ENCODE measurements at regions not wholly inside any gene's neighbourhood (a gene's known extent, or its start where the extent isn't known, plus 50 kb on each side); places are given as distances from the start of the nearest gene placed in this dataset.

- no peak overlapping the region for H2AK9ac ChIP-seq (replicated peaks; ENCODE audit: low read depth, low read length, poor library complexity)
- BruUV-seq (replicated peaks): no TSS peak
- no CpG with 5 or more reads among the region's 1 CpG for WGBS, 2 experiments (ENCODE audit: extremely low coverage in 2 of 2, insufficient read length in 1 of 2)
- intact Hi-C loops (cut with micrococcal nuclease) (no loop called here), in situ Hi-C loops (cut with MboI; ENCODE audit: low sequenced_read_pairs) (no loop called here), dilution Hi-C loops (cut with HindIII; ENCODE audit: low sequenced_read_pairs, unreplicated experiment) (no loop called here)
- H3K27ac ChIP-seq (ENCODE audit: insufficient read depth, low read length): no peak overlapping the region
- H3K9me3 ChIP-seq (ENCODE audit: control insufficient read depth, insufficient read depth, low read length): no peaks in the 10 kb centered on the region
- no peak overlapping the region for H3K4me2 ChIP-seq (ENCODE audit: low read depth, low read length)
- H2BK15ac ChIP-seq (ENCODE audit: low read depth, low read length): no peak overlapping the region
- H3K9me1 ChIP-seq (ENCODE audit: insufficient read depth, low read length): no peaks in the 10 kb centered on the region; the same call in 1 of the 2 replicates
- no peak overlapping the region for H2BK120ac ChIP-seq (ENCODE audit: low read depth, low read length)
- TF ChIP-seq MXI1 (IDR thresholded peaks at IDR 0.05; ENCODE audit: borderline replicate concordance, low read depth, low read length) (no peak), NFE2L2 (IDR thresholded peaks at IDR 0.05; ENCODE audit: low read depth, low read length) (no peak), POLR2A (IDR thresholded peaks at IDR 0.05; ENCODE audit: low read depth, low read length) (no peak), RFX5 (IDR thresholded peaks at IDR 0.05; ENCODE audit: low read depth, low read length) (no peak), MAFK (IDR thresholded peaks at IDR 0.05; ENCODE audit: low read depth, low read length) (no peak), CHD1 (IDR thresholded peaks at IDR 0.05; ENCODE audit: low read depth, low read length) (no peak), SMC3 (IDR thresholded peaks at IDR 0.05; ENCODE audit: low read depth, low read length) (no peak), FOS (IDR thresholded peaks at IDR 0.05; ENCODE audit: low read depth, low read length) (no peak), MAZ (IDR thresholded peaks at IDR 0.05; ENCODE audit: borderline replicate concordance, low read depth, low read length) (no peak), RCOR1 (IDR thresholded peaks at IDR 0.05; ENCODE audit: insufficient replicate concordance, low read length) (no peak), BHLHE40 (IDR thresholded peaks at IDR 0.05; ENCODE audit: low read depth, low read length) (no peak), CEBPB (IDR thresholded peaks at IDR 0.05; ENCODE audit: low read depth, low read length) (no peak), RAD21 (IDR thresholded peaks at IDR 0.05; ENCODE audit: low read length) (no peak), CTCF (conservative IDR thresholded peaks at IDR 0.05; ENCODE audit: low read depth, low read length) (no peak)
- TF ChIP-seq, protein P1, sequence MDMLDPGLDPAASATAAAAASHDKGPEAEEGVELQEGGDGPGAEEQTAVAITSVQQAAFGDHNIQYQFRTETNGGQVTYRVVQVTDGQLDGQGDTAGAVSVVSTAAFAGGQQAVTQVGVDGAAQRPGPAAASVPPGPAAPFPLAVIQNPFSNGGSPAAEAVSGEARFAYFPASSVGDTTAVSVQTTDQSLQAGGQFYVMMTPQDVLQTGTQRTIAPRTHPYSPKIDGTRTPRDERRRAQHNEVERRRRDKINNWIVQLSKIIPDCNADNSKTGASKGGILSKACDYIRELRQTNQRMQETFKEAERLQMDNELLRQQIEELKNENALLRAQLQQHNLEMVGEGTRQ (IDR thresholded peaks at IDR 0.05; ENCODE audit: low read depth, low read length): no peak
- TF ChIP-seq, protein P2, sequence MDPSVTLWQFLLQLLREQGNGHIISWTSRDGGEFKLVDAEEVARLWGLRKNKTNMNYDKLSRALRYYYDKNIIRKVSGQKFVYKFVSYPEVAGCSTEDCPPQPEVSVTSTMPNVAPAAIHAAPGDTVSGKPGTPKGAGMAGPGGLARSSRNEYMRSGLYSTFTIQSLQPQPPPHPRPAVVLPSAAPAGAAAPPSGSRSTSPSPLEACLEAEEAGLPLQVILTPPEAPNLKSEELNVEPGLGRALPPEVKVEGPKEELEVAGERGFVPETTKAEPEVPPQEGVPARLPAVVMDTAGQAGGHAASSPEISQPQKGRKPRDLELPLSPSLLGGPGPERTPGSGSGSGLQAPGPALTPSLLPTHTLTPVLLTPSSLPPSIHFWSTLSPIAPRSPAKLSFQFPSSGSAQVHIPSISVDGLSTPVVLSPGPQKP (IDR thresholded peaks at IDR 0.05; ENCODE audit: borderline replicate concordance, low read depth, low read length): no peak
- H4K91ac ChIP-seq (ENCODE audit: insufficient read depth, low read depth, low read length): no peak overlapping the region
- peaks cover 4% of the 10 kb centered on the region for H3K4me1 ChIP-seq (ENCODE audit: control insufficient read depth, insufficient read depth, low read length)
- no peak overlapping the region for H2BK5ac ChIP-seq (ENCODE audit: low read depth, low read length, poor library complexity, severe bottlenecking)
- no peaks in the 10 kb centered on the region; the same call in 1 of the 2 replicates for H3K36me3 ChIP-seq (ENCODE audit: control insufficient read depth, insufficient read depth, low read length)
- no peak overlapping the region for H2AFZ ChIP-seq (replicated peaks; ENCODE audit: low read length, poor library complexity)
- H2AK5ac ChIP-seq (ENCODE audit: low read depth, low read length): no peak overlapping the region
- CTCF ChIA-PET: no interaction called here
- POLR2A ChIA-PET (ENCODE audit: unreplicated experiment): no interaction called here
- H3K79me1 ChIP-seq (ENCODE audit: low read depth in 1 of 2, low read length in 2 of 2): peaks cover 12 to 13% of the 10 kb centered on the region in 2 experiments; a peak in 3 of 4 replicates
- H3K27me3 ChIP-seq (ENCODE audit: control insufficient read depth, insufficient read depth, low read length): no peaks in the 10 kb centered on the region
- no peak overlapping the region for H3K56ac ChIP-seq (ENCODE audit: extremely low read depth, insufficient read depth, low read length)
- no peak overlapping the region for H3K4ac ChIP-seq (ENCODE audit: low read depth, low read length)
- no peak overlapping the region for H3K4me3 ChIP-seq (ENCODE audit: insufficient read depth, low read depth, low read length)
- H3K18ac ChIP-seq (ENCODE audit: low read depth, low read length): no peak overlapping the region
- H3K9ac ChIP-seq (ENCODE audit: low read depth, low read length): no peak overlapping the region
- no peak overlapping the region for H3K14ac ChIP-seq (replicated peaks; ENCODE audit: low read depth, low read length)
- H3K23ac ChIP-seq (ENCODE audit: low read depth, low read length): no peak overlapping the region
- no peak for ATAC-seq (ENCODE audit: low read depth)
- no peak overlapping the region for H4K5ac ChIP-seq (ENCODE audit: low read depth, low read length)
- no peak overlapping the region for H2BK20ac ChIP-seq (ENCODE audit: low read depth, low read length)
- no peak overlapping the region for H4K8ac ChIP-seq (ENCODE audit: low read depth in 2 of 2, low read length in 2 of 2)
- DNase-seq: no peak
- no peaks in the 10 kb centered on the region for H4K20me1 ChIP-seq (ENCODE audit: insufficient read depth, low read length)
Observed at GRCh38 chr9:109981091-109981490, 201.1 kb downstream of the PALM2AKAP2 start.

Measured in IMR-90 (cell line).